Glutamatergic neuron (in vitro differentiated cells): ENCODE measurements at regions not wholly inside any gene's neighbourhood (a gene's known extent, or its start where the extent isn't known, plus 50 kb on each side); places are given as distances from the start of the nearest gene placed in this dataset.

Experiments
- DNase-seq: peaks from one replicate; pipeline ENCODE4 v3.0.0; 2022
- H3K27ac Mint-ChIP-seq: one replicate; pipeline ENCODE4 v1.8.0; 2020; ENCODE audit warnings: mild to moderate bottlenecking, mixed read lengths, inconsistent platforms; ENCODE audit not compliant: unreplicated experiment
- H3K27me3 Mint-ChIP-seq: one replicate; pipeline ENCODE4 v1.8.0; 2020; ENCODE audit warnings: mild to moderate bottlenecking, moderate library complexity, mixed read lengths, inconsistent platforms; ENCODE audit not compliant: unreplicated experiment
- H3K36me3 Mint-ChIP-seq: one replicate; pipeline ENCODE4 v1.8.0; 2020; ENCODE audit warnings: mild to moderate bottlenecking, mixed read lengths, inconsistent platforms; ENCODE audit not compliant: unreplicated experiment
- H3K4me1 Mint-ChIP-seq: one replicate; pipeline ENCODE4 v1.8.0; 2020; ENCODE audit warnings: mild to moderate bottlenecking, low read depth, mixed read lengths, inconsistent platforms; ENCODE audit not compliant: unreplicated experiment
- H3K4me3 Mint-ChIP-seq: one replicate; pipeline ENCODE4 v1.8.0; 2020; ENCODE audit warnings: mild to moderate bottlenecking, mixed read lengths, inconsistent platforms; ENCODE audit not compliant: unreplicated experiment
- H3K9me3 Mint-ChIP-seq: one replicate; pipeline ENCODE4 v1.8.0; 2020; ENCODE audit warnings: mild to moderate bottlenecking, moderate library complexity, mixed read lengths, inconsistent platforms; ENCODE audit not compliant: unreplicated experiment
- TF ChIP-seq, protein P1 (sequence below): fragments of 200-600 bp; sonication (generic); IDR thresholded peaks from one replicate; pipeline ENCODE4 v1.5.0; 2021; ENCODE audit not compliant: partially characterized antibody, unreplicated experiment

DNA sequence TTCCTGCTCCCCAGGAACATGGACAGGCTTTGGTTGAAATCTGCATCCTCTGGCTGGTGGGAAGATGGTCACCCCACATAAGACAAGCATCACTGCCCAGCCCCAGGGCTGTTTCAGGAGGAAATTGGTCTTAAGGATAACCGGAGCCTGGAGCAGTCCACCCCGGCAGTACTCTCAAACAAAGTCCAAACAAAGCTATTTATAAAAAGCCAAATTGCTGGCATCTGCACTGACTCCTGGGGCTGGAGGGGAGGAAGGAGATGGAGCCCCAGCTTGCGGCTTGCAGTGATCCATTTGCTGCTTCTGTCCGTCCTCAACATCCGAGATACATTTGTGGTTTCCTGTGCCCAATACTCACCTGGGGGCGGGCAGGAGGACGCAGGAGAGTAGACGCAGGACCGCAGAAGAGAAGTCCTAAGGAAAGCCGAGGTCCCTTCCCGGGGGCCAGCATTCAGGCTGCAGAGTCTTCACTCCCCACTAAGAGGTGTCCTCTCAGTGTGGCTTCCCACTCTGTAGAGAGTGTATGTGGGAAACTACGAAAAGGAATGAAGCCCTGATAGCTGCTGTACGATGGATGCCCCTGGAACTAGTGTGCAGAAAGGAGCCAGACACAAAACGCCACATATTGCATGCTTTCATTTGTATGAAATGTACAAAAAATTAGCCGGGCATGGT is 107.3 kb upstream of the FGF3 start:
- peak; percentile 4 for DNase-seq
- Mint-ChIP-seq H3K4me3 (no peak overlapping the region), H3K36me3 (no peaks in the 10 kb centered on the region), H3K27me3 (peaks cover 3% of the 10 kb centered on the region), H3K27ac (no peak overlapping the region), H3K9me3 (peaks cover 1% of the 10 kb centered on the region), H3K4me1 (no peaks in the 10 kb centered on the region)
- TF ChIP-seq, protein P1, sequence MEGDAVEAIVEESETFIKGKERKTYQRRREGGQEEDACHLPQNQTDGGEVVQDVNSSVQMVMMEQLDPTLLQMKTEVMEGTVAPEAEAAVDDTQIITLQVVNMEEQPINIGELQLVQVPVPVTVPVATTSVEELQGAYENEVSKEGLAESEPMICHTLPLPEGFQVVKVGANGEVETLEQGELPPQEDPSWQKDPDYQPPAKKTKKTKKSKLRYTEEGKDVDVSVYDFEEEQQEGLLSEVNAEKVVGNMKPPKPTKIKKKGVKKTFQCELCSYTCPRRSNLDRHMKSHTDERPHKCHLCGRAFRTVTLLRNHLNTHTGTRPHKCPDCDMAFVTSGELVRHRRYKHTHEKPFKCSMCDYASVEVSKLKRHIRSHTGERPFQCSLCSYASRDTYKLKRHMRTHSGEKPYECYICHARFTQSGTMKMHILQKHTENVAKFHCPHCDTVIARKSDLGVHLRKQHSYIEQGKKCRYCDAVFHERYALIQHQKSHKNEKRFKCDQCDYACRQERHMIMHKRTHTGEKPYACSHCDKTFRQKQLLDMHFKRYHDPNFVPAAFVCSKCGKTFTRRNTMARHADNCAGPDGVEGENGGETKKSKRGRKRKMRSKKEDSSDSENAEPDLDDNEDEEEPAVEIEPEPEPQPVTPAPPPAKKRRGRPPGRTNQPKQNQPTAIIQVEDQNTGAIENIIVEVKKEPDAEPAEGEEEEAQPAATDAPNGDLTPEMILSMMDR: no peak

DNA sequence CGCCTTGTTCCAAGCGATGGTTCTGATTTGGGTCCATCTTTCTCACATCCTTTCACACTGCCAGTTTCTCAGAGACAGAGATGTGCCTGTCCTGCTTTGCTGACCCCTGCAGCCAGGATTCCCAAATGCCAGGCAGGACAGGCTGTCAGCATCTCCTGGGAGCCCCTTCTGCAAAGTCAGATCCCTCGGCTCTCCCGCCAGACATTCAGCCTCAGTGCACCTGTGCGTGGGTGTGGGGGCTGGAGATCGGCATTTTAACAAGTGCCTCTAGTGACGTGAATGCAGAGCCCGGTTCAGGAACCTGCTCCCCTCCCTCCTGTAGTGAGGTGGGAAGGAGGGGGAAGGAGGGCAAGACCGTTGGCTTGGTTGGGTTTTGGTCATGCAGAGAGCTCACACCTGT is 108.9 kb upstream of the FGF3 start:
- no peak overlapping the region for H3K27ac Mint-ChIP-seq
- peak; percentile 18 for DNase-seq
- no peaks in the 10 kb centered on the region for H3K4me1 Mint-ChIP-seq
- H3K36me3 Mint-ChIP-seq: no peaks in the 10 kb centered on the region
- H3K4me3 Mint-ChIP-seq: no peak overlapping the region
- TF ChIP-seq, protein P1: no peak
- H3K27me3 Mint-ChIP-seq: no peaks in the 10 kb centered on the region
- H3K9me3 Mint-ChIP-seq: no peaks in the 10 kb centered on the region

DNA sequence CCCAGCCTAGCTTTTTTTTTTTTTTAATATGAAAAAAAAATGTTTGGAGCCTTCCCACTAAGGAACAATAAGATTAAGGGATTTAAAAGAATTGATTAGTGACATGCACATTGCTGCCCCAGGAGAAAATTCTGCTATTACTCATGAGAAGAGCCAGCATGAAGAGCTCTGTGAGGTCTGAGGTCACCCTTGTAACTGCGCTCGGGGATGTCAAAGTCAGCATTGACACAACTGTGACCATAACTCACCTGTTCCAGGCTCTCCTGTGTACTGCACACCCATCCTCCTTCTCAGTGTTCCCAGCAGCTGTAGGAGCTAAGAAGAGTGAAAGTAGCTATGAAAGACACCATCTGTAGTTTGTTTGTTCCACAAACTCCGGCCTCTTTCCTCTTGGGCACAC is 109.8 kb upstream of the FGF3 start:
- Mint-ChIP-seq H3K36me3 (no peaks in the 10 kb centered on the region), H3K9me3 (no peaks in the 10 kb centered on the region), H3K27ac (no peak overlapping the region), H3K27me3 (no peaks in the 10 kb centered on the region), H3K4me3 (no peak overlapping the region), H3K4me1 (no peaks in the 10 kb centered on the region)
- DNase-seq: no peak
- TF ChIP-seq, protein P1: no peak

DNA sequence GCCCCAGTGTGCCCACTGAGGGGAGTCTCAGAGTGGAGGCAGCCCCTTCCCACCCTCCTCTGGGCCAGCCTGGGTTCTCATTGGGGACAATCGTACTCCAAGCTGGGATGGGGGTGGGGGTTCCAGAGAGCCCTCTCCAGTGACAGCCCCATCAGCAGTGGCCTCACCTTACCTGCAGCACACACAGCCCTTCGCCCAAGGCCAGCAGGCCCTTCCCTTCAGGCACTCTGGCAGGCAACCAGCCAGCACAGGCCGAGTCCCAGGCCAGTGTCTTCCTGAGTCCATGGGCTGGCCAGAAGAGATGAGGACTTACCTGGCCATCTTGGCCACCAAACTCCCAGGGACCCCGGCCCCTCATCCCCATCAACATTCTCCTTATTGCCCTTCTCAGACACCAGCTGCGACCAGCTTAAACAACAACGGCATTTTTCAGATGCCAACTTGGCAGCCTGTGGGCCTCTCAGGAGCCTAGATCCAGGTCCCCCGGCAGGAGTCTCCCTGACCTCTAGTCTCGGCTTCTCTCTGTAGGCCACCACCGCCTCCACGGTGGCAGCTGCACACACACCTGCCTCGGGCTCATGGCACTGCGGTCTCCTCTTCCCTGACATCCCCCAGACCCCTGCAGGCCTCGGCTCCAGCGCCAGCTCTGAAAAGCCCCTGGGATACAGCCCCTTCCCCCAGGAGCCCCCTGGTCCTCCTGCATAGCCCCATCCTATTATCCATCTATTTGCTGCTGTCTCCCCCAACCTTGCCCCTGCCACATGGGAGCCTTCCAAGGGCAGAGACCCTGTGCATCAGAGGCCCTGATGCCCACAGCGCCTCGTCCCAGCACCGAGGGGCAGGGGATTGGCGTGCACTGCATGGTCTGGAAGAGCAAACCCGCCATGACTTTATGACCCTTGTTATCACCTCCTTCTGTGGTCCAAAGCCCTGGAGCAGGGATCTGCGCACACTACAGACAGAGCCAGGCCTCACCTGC is 111.2 kb upstream of the FGF3 start:
- peak; percentile 5 for DNase-seq
- Mint-ChIP-seq H3K4me3 (no peak overlapping the region), H3K9me3 (no peaks in the 10 kb centered on the region), H3K27ac (no peak overlapping the region), H3K27me3 (no peaks in the 10 kb centered on the region), H3K36me3 (no peaks in the 10 kb centered on the region), H3K4me1 (no peaks in the 10 kb centered on the region)
- TF ChIP-seq, protein P1: no peak
